ENCODE measurements at regions not wholly inside any gene's neighbourhood (a gene's known extent, or its start where the extent isn't known, plus 50 kb on each side); places are given as distances from the start of the nearest gene placed in this dataset.

DNA sequence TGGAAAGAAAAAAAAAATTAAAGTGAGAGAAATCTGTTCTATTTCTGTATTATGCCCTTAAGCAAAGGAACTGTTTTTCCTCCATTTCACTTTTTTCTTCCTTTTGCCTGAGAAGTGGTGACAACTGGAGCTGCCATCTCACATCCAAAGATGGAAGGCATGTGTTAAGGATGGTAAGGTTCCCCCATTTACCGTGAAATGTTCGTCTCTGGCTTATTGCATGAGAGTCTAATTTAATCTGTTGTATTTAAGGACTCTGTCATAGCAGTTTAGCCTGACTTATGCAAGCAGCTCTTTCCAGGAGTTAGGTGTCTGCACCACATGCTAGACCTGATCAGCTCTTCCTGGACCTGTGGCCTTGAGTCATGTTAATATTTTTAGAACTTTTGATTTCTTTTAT lies 389.5 kb upstream of the MAP3K7 start:
- no peak for DNase-seq

DNA sequence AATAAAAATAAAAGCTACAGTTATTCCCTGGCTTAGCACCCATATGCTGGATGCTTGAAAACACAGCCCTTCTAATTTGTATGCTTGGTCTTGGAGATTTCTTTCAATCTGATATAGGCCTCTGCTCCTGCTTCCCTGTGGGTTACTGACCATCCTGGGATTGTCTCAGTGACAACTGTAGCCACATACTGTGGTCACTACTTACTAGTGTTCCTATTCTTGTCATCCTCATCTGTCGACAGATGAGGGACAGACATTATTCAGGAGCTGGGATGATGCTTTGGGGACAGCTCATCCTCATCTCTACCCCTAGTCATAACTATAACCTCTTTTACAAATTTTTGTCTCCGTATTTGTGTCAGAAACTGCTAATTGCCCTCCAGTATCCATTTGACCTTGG lies 388.9 kb upstream of the MAP3K7 start:
- DNase-seq, result no peak

- DNase-seq, result no peak
These were observed 386.3 kb upstream of the MAP3K7 start for GRCh38 chr6:90973188-90973587.

DNA sequence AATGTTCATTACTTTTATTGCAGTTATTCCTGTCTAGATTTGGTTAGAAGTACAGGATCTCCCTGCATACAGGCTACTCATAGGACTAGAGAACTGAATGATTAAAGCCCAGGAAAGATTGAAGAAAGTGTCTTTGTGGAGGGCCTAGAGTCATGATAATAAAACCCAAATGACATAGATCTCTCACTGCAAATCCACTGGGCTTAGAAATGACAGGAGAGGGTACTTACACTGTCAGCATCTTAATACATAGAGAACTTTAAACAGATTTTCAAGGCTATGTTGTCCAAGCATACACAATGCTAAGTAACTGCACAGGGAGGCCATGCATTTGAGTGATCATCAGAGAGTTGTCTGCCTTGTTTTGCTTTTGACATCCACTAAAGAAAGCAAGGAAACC lies 383.8 kb upstream of the MAP3K7 start:
- DNase-seq, result no peak

DNA sequence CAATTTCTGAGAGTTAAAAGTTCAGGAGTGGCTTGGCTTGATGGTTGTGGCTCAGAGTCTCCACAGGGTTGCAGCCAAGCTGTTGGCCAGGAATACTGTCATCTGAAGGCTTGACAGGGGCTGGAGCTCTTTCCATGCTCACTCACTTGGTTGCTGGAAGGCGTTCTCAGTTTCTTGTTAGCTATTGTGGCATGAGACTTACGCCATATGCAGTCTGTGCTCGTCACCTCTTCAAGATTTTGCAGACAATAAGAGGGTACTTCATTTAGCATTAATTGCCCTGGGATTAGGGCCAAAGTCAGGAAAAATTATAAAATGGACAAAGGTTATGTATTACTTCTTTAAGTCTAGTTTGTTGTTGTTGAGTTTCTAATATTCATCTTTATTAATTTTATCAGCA lies 380.6 kb upstream of the MAP3K7 start:
- no peak for DNase-seq

- DNase-seq, result no peak
These were observed 373.5 kb upstream of the MAP3K7 start for GRCh38 chr6:90960324-90960723.

DNA sequence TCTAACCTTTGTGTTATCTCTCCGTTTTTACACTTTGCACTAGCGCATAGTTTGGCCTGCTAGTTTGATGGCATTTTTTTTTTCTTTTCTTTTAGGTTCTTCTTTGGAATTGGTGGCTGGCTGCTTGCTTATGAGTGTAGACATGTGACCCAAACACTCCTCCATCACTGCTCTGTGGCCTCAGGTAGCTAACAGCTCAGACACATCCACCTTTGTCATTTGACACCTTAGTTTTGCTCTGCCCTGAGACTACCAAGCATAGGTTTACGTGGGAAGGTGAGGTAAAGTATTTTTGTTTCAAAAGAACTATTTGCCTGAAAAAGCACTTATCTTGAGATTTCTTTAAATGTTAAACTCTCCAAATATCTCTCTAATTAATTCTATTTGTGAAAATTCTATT lies 368.4 kb upstream of the MAP3K7 start:
- no peak for DNase-seq

- DNase-seq, result no peak
These were observed 366.7 kb upstream of the MAP3K7 start for GRCh38 chr6:90953405-90954161.

GRCh38 chr6:90952176-90952575 lies 365.3 kb upstream of the MAP3K7 start:
- no peak for DNase-seq

- no peak for DNase-seq
These were observed 361.7 kb upstream of the MAP3K7 start for GRCh38 chr6:90948540-90948939.

- DNase-seq, result no peak
These were observed 360.6 kb upstream of the MAP3K7 start for GRCh38 chr6:90947184-90948064.

GRCh38 chr6:90941885-90942284 lies 355.0 kb upstream of the MAP3K7 start:
- no peak for DNase-seq

- no peak for DNase-seq
These were observed 354.1 kb upstream of the MAP3K7 start for GRCh38 chr6:90940812-90941481.

- DNase-seq, result no peak
These were observed 353.0 kb upstream of the MAP3K7 start for GRCh38 chr6:90939906-90940305.

DNA sequence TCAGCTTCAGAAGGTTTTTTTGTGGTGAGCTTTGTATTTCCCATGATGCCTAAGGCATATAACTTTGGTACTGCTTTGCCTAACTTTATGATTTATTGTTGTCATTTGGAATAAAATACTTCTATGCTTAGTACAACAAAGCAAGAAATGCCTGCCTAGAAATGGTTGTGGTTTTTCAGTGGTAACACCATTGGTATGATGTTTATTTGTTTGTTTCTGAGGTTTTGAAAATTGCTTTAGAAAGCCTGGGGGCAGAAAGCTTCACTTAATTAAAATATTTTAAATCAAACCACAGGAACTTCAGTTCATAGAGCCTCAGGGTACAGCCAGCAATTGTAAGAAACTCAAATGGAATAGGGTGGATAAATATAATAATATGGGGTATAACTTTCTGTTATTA lies 351.2 kb upstream of the MAP3K7 start:
- DNase-seq, result no peak

DNA sequence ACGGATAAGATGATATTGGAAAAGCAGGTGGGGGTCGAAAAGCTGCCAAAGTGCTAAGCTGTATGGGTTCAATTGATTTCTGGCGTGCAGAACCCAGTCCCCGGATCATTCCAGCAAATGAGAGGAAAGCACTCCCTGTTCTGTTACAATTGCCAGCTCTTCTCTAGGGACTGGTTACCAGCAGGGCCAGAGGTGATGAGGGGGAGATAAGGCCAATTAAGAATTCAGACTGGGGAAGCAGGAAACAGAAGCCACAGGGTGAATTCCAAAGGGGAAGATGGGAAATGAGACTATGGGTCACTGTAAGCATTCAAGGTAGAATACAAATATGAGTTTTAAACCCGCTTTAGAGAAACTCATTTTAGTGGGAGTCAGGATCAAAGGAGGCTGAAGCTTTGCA lies 349.4 kb upstream of the MAP3K7 start:
- DNase-seq, result no peak

- DNase-seq, result no peak
These were observed 348.1 kb upstream of the MAP3K7 start for GRCh38 chr6:90934966-90935365.

DNA sequence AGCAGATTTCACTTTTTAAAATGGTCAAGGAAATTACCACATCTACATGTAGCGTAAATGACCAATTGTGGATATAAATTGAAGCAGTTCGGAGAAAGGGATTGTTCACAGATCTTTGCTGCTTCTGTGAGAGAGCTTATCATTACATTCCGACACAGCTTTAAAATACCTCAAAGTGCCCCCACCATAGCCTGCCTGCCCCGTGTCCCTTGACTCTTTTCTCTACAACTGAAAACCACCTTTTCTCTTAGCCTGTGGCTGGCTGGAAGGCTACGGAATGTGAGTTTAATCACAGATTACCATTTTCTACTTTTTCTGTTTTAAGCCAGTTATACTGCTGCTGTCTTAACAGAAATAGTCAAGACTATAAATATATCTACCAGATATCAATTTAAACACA lies 347.2 kb upstream of the MAP3K7 start:
- no peak for DNase-seq

- DNase-seq, result no peak
These were observed 345.5 kb upstream of the MAP3K7 start for GRCh38 chr6:90932351-90932750.

DNA sequence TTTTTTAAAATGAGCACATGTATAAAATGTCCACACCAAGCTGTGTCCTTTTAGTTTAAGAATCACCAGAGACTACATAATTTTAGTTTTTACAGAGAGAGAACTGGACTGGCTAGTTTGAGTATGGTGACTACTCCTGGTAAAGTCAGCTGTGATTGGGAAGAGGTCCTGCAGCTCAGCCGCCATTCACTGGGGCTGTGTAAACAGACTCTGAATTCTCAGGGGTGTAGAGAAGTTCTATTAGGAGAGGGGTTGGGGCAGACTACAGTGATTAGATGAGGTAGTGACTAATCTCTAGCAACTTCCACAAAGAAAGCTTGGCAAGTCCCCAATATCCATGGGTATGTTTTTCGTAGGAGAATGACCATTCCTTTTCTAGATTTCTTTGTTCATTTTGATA lies 341.2 kb upstream of the MAP3K7 start:
- no peak for DNase-seq

DNA sequence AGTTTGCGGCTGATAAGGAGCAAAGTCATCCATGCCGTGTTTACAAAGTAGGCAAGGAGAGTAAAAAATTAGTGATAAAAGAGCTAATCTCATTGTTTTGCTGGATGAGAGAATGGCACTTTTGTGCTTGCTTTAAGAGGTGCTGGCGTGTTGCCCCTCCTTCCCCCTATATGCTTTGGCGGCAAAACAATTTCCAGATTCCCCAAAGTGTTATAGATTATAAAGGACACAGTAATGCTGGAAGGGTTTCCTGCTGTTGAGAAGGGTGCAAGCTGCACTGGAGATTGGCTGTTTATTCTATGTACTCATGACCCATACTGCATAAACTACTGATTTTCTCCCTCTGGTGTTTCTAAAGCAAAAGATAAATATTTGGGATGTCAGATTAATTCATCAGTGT lies 338.9 kb upstream of the MAP3K7 start:
- DNase-seq, result no peak

- DNase-seq, result no peak
These were observed 335.5 kb upstream of the MAP3K7 start for GRCh38 chr6:90922325-90922724.

DNA sequence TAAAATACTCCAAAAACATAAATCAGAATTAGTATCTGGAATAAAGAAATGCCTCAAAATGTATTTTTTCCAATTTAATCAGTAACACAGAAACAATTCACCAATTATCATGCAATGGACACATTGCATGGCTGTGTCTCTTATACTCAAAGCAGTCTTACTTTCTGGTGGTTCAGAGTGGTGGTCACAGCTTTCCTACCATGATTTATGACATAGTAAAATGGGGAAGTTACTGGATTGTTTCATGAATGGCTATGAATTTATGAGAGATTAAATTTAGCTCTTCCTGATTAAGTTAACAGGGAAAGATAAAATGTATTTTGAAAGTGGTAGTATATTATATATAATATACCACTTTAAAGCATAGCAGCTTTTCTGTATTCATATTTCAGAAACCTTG lies 331.5 kb upstream of the MAP3K7 start:
- DNase-seq, result no peak

- no peak for DNase-seq
These were observed 330.5 kb upstream of the MAP3K7 start for GRCh38 chr6:90917376-90917775.
